ENCODE measurements at regions not wholly inside any gene's neighbourhood (a gene's known extent, or its start where the extent isn't known, plus 50 kb on each side); places are given as distances from the start of the nearest gene placed in this dataset.

GRCh38 chr2:14975381-14975780 lies 342.9 kb downstream of the LRATD1 start:
- Histone ChIP-seq H4K20me1 (ENCODE audit: control insufficient read depth, extremely low read depth, insufficient read depth, low read length) (no peaks in the 10 kb centered on the region), H3K9me3 (ENCODE audit: control insufficient read depth, insufficient read depth, low read depth, low read length) (no peaks in the 10 kb centered on the region), H2AFZ (ENCODE audit: low read length) (no peak overlapping the region), H3K27me3 (ENCODE audit: control insufficient read depth, insufficient read depth, low read length) (no peaks in the 10 kb centered on the region), H3K79me2 (ENCODE audit: control insufficient read depth, insufficient read depth, low read length) (no peaks in the 10 kb centered on the region), H3K4me1 (ENCODE audit: control insufficient read depth, extremely low read depth, insufficient read depth, low read length) (no peaks in the 10 kb centered on the region), H3K36me3 (ENCODE audit: control insufficient read depth, insufficient read depth, low read length) (no peaks in the 10 kb centered on the region), H3K9ac (ENCODE audit: insufficient read depth, low read length) (no peak overlapping the region), H3K27ac (ENCODE audit: insufficient read depth, low read length) (no peak overlapping the region), H3K4me2 (ENCODE audit: extremely low read depth, insufficient read depth, low read length) (no peak overlapping the region), H3K4me3 (replicated peaks in 1 of 4; ENCODE audit: control extremely low read depth in 1 of 4, insufficient read depth in 1 of 4, low read depth in 3 of 4, low read length in 4 of 4) (no peak overlapping the region)
- TF ChIP-seq CTCF (conservative IDR thresholded peaks at IDR 0.05 in 1 of 2, IDR thresholded peaks at IDR 0.05 in 1 of 2; ENCODE audit: low read depth in 1 of 2, low read length in 2 of 2) (no peak), EZH2 (IDR thresholded peaks at IDR 0.05; ENCODE audit: low read length, missing control alignments) (no peak)
- DNase-seq (ENCODE audit: low read depth in 2 of 2): peak; percentile 31 to 51

GRCh38 chr2:14977021-14977420 lies 344.5 kb downstream of the LRATD1 start:
- DNase-seq (ENCODE audit: low read depth in 2 of 2): peak in 1 of 2 donors; percentile 24
- Histone ChIP-seq H3K36me3 (ENCODE audit: control insufficient read depth, insufficient read depth, low read length) (no peaks in the 10 kb centered on the region), H3K27ac (ENCODE audit: insufficient read depth, low read length) (no peak overlapping the region), H3K9ac (ENCODE audit: insufficient read depth, low read length) (no peak overlapping the region), H3K4me2 (ENCODE audit: extremely low read depth, insufficient read depth, low read length) (no peak overlapping the region), H4K20me1 (ENCODE audit: control insufficient read depth, extremely low read depth, insufficient read depth, low read length) (no peaks in the 10 kb centered on the region), H3K79me2 (ENCODE audit: control insufficient read depth, insufficient read depth, low read length) (no peaks in the 10 kb centered on the region), H2AFZ (ENCODE audit: low read length) (no peak overlapping the region), H3K27me3 (ENCODE audit: control insufficient read depth, insufficient read depth, low read length) (no peaks in the 10 kb centered on the region), H3K9me3 (ENCODE audit: control insufficient read depth, insufficient read depth, low read depth, low read length) (no peaks in the 10 kb centered on the region), H3K4me3 (replicated peaks in 1 of 4; ENCODE audit: control extremely low read depth in 1 of 4, insufficient read depth in 1 of 4, low read depth in 3 of 4, low read length in 4 of 4) (no peak overlapping the region), H3K4me1 (ENCODE audit: control insufficient read depth, extremely low read depth, insufficient read depth, low read length) (no peaks in the 10 kb centered on the region)
- TF ChIP-seq CTCF (conservative IDR thresholded peaks at IDR 0.05 in 1 of 2, IDR thresholded peaks at IDR 0.05 in 1 of 2; ENCODE audit: low read depth in 1 of 2, low read length in 2 of 2) (no peak), EZH2 (IDR thresholded peaks at IDR 0.05; ENCODE audit: low read length, missing control alignments) (no peak)

- no peaks in the 10 kb centered on the region for H3K27me3 ChIP-seq (ENCODE audit: control insufficient read depth, insufficient read depth, low read length)
- peak in 1 of 2 donors; percentile 30 for DNase-seq (ENCODE audit: low read depth in 2 of 2)
- TF ChIP-seq CTCF (conservative IDR thresholded peaks at IDR 0.05 in 1 of 2, IDR thresholded peaks at IDR 0.05 in 1 of 2; ENCODE audit: low read depth in 1 of 2, low read length in 2 of 2) (no peak), EZH2 (IDR thresholded peaks at IDR 0.05; ENCODE audit: low read length, missing control alignments) (no peak)
- no peak overlapping the region for H2AFZ ChIP-seq (ENCODE audit: low read length)
- no peak overlapping the region for H3K9ac ChIP-seq (ENCODE audit: insufficient read depth, low read length)
- no peaks in the 10 kb centered on the region for H3K36me3 ChIP-seq (ENCODE audit: control insufficient read depth, insufficient read depth, low read length)
- no peaks in the 10 kb centered on the region for H4K20me1 ChIP-seq (ENCODE audit: control insufficient read depth, extremely low read depth, insufficient read depth, low read length)
- H3K9me3 ChIP-seq (ENCODE audit: control insufficient read depth, insufficient read depth, low read depth, low read length): no peaks in the 10 kb centered on the region
- H3K4me2 ChIP-seq (ENCODE audit: extremely low read depth, insufficient read depth, low read length): no peak overlapping the region
- H3K4me1 ChIP-seq (ENCODE audit: control insufficient read depth, extremely low read depth, insufficient read depth, low read length): no peaks in the 10 kb centered on the region
- H3K27ac ChIP-seq (ENCODE audit: insufficient read depth, low read length): no peak overlapping the region
- no peak overlapping the region for H3K4me3 ChIP-seq (replicated peaks in 1 of 4; ENCODE audit: control extremely low read depth in 1 of 4, insufficient read depth in 1 of 4, low read depth in 3 of 4, low read length in 4 of 4)
- no peaks in the 10 kb centered on the region for H3K79me2 ChIP-seq (ENCODE audit: control insufficient read depth, insufficient read depth, low read length)
These were observed 346.3 kb downstream of the LRATD1 start for GRCh38 chr2:14978845-14979244.
